Chondrocyte (in vitro differentiated cells): ENCODE measurements at regions not wholly inside any gene's neighbourhood (a gene's known extent, or its start where the extent isn't known, plus 50 kb on each side); places are given as distances from the start of the nearest gene placed in this dataset.

ENCODE experiments used
- DNase-seq: peaks from one replicate; pipeline ENCODE4 v3.0.0; 2021; ENCODE audit warnings: mixed read lengths, low spot score
- H3K27ac Mint-ChIP-seq: one replicate; pipeline ENCODE4 v1.8.0; 2021; ENCODE audit warnings: mild to moderate bottlenecking, moderate library complexity, mixed read lengths; ENCODE audit not compliant: unreplicated experiment
- H3K27me3 Mint-ChIP-seq: 2 replicates; pipeline ENCODE4 v1.8.0; 2021; ENCODE audit warnings: low read depth, mixed read lengths
- H3K36me3 Mint-ChIP-seq: 2 replicates; pipeline ENCODE4 v1.8.0; 2021; ENCODE audit warnings: low read depth, mixed read lengths
- H3K4me1 Mint-ChIP-seq: 2 replicates; pipeline ENCODE4 v1.8.0; 2021; ENCODE audit warnings: low read depth, mild to moderate bottlenecking, mixed read lengths
- H3K4me3 Mint-ChIP-seq: one replicate; pipeline ENCODE4 v1.8.0; 2021; ENCODE audit warnings: mild to moderate bottlenecking, moderate library complexity, mixed read lengths; ENCODE audit not compliant: unreplicated experiment
- H3K9me3 Mint-ChIP-seq: 2 replicates; pipeline ENCODE4 v1.8.0; 2021; ENCODE audit warnings: low read depth, mixed read lengths
- TF ChIP-seq, protein P1 (sequence below): fragments of 200-600 bp; sonication (generic); IDR thresholded peaks from 2 replicates; pipeline ENCODE4 v1.5.0; 2021; ENCODE audit warnings: antibody characterized with exemption, mild to moderate bottlenecking, moderate library complexity

DNA sequence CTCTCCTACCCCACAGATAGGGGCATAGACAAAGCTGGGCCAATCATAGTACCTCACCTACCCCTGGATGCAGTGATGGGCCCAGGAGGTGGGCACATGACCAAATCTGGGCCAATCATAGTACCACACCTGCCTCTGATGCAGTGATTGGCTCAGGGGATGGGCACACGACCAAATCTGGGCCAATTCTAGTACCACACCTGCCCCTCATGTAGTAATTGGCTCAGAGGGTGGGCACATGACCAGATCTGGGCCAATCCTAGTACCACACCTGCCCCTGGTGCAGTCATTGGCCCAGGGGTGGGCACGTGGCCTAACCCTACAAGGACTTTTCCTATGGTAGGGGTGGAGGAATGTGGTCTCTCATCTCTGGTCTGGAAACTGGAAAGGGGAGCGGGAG, 56.9 kb upstream of the MEF2A start:
- Mint-ChIP-seq H3K27me3 (no peaks in the 10 kb centered on the region), H3K9me3 (peaks cover 7% of the 10 kb centered on the region), H3K27ac (no peak overlapping the region), H3K4me1 (peaks cover 78% of the 10 kb centered on the region), H3K36me3 (peaks cover 3% of the 10 kb centered on the region), H3K4me3 (no peak overlapping the region)
- TF ChIP-seq, protein P1, sequence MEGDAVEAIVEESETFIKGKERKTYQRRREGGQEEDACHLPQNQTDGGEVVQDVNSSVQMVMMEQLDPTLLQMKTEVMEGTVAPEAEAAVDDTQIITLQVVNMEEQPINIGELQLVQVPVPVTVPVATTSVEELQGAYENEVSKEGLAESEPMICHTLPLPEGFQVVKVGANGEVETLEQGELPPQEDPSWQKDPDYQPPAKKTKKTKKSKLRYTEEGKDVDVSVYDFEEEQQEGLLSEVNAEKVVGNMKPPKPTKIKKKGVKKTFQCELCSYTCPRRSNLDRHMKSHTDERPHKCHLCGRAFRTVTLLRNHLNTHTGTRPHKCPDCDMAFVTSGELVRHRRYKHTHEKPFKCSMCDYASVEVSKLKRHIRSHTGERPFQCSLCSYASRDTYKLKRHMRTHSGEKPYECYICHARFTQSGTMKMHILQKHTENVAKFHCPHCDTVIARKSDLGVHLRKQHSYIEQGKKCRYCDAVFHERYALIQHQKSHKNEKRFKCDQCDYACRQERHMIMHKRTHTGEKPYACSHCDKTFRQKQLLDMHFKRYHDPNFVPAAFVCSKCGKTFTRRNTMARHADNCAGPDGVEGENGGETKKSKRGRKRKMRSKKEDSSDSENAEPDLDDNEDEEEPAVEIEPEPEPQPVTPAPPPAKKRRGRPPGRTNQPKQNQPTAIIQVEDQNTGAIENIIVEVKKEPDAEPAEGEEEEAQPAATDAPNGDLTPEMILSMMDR = no peak
- no peak for DNase-seq

DNA sequence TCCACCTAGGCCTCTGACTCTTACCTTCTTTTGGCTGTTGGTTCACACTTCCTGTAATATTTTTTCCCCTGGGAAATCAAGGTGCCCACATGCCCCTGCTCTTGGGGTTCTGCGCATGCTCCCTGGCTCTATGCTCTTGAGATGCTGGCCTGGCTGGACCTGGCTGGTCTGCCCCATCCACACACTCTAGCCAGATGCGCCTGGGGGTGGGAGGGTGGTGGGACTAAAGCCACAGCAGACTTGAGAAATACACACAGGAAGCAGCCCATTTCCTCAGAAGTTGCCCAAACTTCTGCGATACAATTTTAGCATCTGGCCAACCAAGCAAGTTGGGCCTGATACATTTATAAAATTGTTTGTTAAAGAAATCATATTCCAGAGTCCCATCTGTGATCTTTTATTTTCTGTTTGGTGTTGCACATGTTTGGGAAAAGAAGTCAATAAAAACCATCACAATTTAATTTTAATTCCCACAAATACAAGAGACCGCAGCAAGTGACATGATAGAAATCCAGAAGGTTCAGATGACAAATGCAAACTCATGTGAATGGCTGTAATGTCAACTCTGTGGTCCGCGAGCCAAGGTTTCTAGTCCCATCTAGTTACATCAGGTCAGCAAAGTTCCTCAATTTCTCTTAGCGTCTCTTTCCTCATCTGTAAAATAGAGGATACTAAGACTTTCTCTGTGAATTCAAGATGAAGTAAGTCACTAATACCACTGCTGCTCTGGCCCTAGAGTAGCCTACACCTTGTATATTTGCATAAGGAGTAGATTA, 55.9 kb upstream of the MEF2A start:
- no peak overlapping the region for H3K4me3 Mint-ChIP-seq
- TF ChIP-seq, protein P1 = no peak
- peak overlapping the region; percentile 22 for H3K27ac Mint-ChIP-seq
- H3K9me3 Mint-ChIP-seq = peaks cover 8% of the 10 kb centered on the region
- H3K27me3 Mint-ChIP-seq = no peaks in the 10 kb centered on the region
- no peak for DNase-seq
- peaks cover 7% of the 10 kb centered on the region for H3K36me3 Mint-ChIP-seq
- H3K4me1 Mint-ChIP-seq = peaks cover 74% of the 10 kb centered on the region

GRCh38 chr15:99511531-99511865, 54.3 kb upstream of the MEF2A start:
- H3K27me3 Mint-ChIP-seq = no peaks in the 10 kb centered on the region
- H3K27ac Mint-ChIP-seq = peak overlapping the region; percentile 98
- DNase-seq = no peak
- TF ChIP-seq, protein P1 = no peak
- H3K4me3 Mint-ChIP-seq = peak overlapping the region; percentile 48
- peaks cover 65% of the 10 kb centered on the region for H3K4me1 Mint-ChIP-seq
- H3K9me3 Mint-ChIP-seq = peaks cover 8% of the 10 kb centered on the region
- peaks cover 7% of the 10 kb centered on the region for H3K36me3 Mint-ChIP-seq

- no peak for DNase-seq
- Mint-ChIP-seq H3K4me1 (peaks cover 62% of the 10 kb centered on the region), H3K9me3 (peaks cover 8% of the 10 kb centered on the region), H3K4me3 (peak overlapping the region; percentile 48), H3K27me3 (no peaks in the 10 kb centered on the region), H3K27ac (peak overlapping the region; percentile 98), H3K36me3 (peaks cover 7% of the 10 kb centered on the region)
- TF ChIP-seq, protein P1 = peak; percentile 24
These were observed 53.7 kb upstream of the MEF2A start for GRCh38 chr15:99511866-99512661.

- Mint-ChIP-seq H3K36me3 (peaks cover 7% of the 10 kb centered on the region), H3K4me3 (no peak overlapping the region), H3K9me3 (peaks cover 8% of the 10 kb centered on the region), H3K27ac (no peak overlapping the region), H3K27me3 (no peaks in the 10 kb centered on the region), H3K4me1 (peaks cover 51% of the 10 kb centered on the region)
- TF ChIP-seq, protein P1 = no peak
- DNase-seq = no peak
These were observed 51.5 kb upstream of the MEF2A start for GRCh38 chr15:99514306-99514705.
